HG03280 (cell line): ENCODE measurements at regions not wholly inside any gene's neighbourhood (a gene's known extent, or its start where the extent isn't known, plus 50 kb on each side); places are given as distances from the start of the nearest gene placed in this dataset.

Experiments
- ATAC-seq: cut with Tn5 transposase; IDR thresholded peaks from one replicate; pipeline ENCODE4 v1.9.1; 2021; ENCODE audit warnings: mild to moderate bottlenecking, moderate library complexity; ENCODE audit not compliant: unreplicated experiment

DNA sequence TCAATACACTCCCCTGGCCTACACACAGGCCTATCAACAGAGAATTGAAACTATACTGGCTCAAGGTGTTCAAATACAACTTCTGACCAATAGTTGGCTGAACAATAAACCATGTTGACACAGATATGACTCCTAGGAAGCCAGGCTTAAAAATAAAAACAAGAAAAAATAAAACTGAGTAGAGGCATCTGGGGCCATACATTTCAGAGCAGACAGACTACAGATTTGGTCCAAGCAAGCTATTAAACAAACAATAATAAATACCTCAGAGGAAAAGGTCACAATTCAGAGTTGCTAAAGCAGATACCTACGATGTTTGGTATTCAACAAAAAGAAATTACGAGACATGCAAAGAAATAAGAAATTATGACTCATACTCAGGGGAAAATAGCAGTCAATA lies 132.8 kb upstream of the ACVR2A start:
- ATAC-seq = no peak

DNA sequence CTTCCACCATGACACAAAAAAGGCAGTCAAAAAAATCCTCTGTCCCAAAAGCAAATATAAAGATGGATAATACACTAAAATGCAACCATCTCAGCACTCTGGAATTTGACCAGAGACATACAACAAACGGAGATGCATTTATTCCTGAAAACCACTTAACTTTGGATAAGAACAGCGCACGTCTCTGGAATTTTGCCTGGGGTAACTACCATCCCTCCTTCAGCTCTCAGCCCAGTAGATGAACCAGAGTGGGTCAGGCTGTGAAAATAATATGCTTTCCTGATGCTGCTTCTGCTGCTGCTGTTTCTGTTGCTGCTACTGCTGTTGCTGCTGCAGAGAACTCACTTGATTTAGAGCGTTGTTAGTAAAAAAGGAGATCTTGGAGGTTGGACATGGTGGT lies 133.8 kb upstream of the ACVR2A start:
- ATAC-seq = no peak

DNA sequence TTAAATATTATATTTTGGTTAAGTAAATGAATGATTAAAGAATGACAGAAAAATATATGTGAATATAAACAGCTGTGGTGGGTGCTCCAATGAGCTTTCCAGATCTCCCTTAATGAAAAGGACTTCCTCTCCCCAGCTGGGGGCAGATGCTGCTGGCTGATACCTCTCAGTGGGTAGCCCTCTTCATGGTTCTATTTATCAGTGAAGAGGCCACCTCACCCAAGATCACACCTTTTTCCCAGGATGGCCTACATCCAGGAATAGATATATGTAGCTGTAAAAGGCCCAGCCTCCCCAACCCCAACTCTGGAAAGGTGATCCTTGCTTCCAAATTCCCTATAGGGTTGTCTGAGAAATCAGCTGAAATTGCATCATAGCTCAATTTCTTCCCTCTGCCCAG lies 135.2 kb upstream of the ACVR2A start:
- ATAC-seq = no peak

DNA sequence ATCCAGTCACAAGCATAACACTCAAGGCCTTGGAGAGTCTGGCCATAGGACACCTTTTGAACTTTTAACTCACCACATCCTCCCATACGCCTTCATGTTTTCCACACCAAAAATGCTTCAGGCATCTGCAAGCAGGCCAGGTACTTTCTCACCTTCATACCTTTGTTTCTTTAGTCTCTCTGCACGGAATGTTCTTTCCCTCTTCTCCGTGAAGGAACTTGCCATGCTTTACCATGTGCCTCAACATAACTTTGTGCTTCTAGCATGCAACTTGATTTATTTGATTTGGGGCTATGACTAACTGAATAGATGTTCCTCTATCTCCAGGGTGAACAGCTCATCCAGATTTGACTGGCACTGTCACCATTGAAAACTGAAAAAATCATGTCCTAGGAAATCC lies 141.7 kb upstream of the ACVR2A start:
- ATAC-seq = no peak

DNA sequence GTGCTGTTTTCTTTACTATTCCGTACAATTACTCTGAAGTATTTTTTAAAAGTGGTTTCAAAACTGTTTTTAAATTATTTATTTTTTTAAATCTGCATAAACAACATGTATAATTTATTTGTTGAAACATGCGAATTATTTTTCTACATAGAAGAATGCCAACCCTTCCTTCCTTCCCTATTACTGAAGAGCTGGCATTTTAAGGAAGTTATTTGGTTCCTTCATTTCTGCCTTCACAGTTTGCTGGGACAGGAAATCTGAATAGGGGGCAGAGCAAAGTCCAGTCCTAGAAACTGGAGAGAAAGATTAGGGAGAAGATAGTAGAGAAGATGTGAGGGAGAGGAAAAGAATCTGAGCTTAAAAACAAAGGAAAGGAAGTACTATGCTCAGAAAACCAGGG lies 146.7 kb upstream of the ACVR2A start:
- no peak for ATAC-seq

DNA sequence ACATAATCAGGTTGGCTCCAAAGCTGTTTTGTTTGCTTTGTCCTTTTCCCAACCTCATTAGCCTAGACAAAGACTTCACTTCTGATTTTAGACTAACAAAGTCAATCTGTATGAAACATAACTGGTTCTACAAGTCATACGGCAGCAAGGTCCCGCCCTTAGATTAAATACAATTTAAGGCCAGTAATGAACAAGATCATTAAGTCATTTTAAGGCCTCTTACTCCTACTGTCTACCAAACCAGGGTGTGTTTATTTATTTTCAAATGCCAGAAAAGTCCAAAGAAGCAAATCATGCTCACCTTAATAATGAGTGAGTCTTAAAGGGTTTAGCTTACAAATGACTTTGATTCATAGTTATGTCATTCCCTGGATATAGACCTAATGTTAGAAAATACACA lies 148.4 kb upstream of the ACVR2A start:
- ATAC-seq = no peak

DNA sequence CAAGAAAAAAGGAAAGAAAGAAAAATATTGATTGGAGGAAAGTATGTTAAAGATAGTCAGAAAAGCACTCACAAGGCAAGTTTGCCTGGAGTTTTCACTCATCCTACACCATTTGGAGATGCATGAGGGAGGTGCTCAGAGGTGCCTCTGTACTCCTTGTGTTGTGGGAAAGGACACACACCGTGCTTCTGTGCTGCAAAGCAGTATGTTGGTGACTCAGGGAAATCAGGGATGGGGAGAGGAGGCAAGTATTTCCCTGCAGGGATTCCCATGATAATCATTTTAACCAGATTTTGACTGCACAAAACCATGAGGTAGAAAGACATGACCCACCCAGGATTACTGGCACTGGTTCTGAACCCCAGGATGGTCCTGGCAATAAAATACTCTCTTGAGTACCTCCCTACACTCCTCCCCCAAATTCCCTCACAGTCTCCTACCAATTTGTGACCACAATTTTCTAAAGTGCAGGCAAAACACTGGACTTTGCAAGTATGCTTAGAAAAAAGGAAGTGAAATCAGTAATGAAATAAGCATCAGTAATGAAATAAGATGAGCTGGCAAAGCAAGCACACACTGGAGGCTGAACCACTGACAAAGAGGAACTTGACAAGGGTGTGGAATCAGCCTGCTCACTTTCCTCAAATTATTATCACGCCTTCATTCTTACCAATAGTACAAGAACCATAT lies 155.5 kb upstream of the ACVR2A start:
- peak; percentile 98 for ATAC-seq

DNA sequence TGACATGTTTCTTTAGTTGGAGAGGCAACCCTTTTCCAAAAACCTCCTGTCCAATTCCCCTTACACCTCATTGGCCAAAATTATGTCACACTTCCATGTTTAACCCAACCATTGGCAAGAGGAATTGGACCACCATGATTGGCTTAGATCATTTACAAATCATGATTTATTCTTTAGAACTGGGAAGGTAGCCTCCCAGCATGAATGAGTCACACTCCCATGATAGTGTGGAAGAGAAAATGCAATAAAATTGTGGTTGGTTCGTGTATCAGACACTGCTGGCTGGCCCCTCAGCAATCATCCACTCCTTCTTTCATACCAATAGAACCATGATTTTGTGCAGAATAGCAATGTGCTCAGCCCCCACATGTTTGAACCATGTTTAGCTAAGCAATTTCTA lies 156.6 kb upstream of the ACVR2A start:
- no peak for ATAC-seq

DNA sequence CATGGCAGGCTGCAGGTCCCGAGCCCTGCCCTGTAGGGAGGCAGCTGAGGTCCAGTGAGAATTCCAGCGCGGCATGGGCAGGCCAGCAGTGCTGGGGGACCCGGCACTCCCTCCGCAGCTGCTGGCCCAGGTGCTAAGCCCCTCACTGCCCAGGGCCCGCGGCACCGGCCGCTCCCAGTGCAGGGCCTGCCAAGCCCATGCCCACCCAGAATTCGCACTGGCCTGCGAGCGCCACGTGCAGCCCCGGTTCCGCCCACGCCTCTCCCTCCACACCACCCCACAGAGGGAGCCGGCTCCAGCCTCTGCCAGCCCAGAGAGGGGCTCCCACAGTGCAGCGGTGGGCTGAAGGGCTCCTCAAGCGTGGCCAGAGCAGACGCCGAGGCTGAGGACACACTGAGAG lies 158.5 kb upstream of the ACVR2A start:
- no peak for ATAC-seq

DNA sequence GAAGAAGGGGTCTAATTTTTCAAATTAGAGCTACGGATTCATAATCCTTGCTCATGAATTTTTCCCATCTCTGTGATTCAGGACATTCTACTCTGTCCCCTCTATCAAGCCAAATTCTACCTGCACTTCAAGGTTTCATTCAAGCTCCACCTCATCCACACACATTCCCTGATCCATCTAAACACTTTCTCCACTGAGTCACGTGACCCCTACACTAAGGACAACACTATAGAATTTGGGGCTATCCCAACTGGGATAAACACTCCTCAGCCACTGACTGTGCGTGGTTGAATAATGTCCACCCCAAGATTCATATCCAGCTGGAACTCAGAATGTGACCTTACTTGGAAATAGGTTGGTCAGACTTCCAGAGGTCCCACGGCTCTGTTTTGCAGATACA lies 159.9 kb upstream of the ACVR2A start:
- no peak for ATAC-seq

DNA sequence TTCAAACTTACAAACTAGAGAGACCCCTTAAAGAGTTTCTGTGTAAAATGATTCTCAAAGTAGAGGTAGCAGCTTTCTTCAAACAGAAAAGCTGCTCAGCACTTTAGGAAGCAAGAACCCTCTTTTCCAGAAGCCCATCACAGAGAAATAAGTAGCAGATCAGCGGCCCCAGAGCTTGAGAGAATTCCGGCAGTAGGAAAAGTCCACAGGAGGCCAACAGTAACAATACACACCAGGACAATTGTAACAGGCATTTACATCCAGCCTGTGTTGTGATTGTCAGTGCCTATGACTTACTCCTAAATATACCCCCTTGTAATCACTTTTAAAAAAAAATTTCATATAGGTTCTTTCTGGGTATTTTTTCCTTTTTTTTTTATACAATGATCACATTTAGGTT lies 161.4 kb upstream of the ACVR2A start:
- no peak for ATAC-seq

DNA sequence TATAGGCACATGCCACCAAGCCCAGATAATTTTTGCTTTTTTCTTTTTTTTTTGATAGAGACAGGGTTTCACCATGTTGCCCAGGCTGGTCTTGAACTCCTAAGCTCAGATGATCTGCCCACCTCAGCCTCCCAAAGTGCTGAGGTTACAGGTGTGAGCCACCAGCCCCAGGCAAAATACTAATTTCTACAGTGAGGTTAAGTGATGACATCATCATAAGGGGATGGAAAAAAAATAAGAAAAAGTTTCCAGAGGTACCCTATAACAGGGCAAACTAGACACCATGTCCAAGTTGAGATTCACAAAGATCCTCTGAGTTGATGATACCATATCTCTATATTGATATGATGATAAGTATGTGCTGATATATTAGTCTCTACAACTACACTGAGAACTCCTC lies 163.7 kb upstream of the ACVR2A start:
- ATAC-seq = no peak

DNA sequence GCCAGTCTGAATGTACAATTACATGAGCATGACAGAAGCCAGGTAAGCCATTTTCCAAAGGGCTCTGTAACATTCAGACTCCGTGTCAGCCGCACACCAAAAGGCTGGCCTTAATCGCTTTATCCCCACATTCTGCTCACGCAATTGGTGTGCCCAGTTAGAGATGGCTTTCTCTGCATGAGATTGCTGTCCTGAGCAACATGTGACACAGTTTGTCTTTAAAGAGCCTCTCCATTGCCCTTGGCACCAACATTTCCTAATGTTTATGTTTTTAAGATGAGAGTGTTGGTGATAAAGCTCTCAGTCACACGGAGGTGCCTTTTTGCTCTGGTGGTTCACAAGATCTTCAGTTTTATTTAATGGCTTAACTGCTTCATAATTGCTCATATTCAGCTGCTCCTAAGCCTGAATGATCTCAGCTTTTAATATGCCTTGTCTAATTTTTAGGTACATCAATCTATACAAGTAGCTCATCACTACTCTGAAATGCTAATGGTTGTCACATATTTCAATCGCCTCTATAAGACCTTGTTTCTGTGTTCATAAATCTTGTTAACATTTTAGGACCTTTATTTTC lies 164.8 kb upstream of the ACVR2A start:
- ATAC-seq = no peak

DNA sequence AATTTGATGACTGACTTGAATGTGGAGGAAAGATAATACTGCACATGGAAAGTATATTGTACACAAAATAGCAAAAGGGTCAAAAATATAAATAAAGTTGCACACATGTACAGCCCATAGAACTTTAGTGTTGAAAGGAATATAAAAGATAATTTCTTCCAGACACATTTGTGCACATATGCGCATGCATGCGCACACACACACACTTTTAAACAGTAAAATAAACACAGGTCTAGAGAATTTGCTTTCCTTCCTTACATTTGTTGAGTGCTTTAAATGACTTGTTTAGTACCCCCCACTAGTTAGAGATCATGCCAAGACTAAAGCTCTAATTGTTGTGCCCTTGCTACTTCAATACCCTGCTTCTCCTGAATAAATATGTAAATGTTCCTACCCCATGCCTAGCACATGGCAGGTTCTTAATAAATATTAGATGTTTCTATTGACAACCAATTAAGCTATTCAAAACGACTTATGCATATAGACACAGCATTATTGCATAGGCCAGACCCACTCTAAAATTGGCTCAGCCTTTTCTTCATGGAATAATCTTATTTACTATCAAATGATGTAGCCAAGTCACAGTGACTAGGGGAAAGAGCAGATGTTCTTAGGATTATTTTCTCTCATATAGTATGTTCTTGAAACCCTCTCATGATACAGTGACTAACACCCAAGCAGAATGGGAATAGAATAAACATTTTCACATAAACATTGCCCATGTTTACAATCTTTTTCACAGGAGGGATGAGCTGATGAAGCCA lies 165.5 kb upstream of the ACVR2A start:
- no peak for ATAC-seq

DNA sequence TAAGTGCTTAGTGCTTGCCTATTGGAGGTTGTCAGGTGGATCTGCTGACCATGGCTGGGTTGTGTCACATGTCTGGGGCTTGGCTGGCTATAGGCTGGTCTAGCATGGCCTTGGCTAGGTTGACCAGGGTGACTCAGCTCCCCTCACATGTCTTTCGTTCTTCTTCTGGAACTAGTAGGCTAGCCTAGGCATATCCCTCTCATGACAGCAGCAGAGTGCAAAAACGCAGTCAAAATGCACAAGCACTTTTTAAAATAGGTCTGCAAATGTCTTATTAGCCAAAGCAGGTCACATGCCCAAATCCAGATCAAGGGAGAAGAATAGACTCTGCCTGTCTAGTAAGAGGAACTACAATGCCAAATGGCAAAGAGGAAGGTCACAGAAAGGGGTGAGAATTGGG lies 179.7 kb upstream of the ACVR2A start:
- ATAC-seq = no peak

DNA sequence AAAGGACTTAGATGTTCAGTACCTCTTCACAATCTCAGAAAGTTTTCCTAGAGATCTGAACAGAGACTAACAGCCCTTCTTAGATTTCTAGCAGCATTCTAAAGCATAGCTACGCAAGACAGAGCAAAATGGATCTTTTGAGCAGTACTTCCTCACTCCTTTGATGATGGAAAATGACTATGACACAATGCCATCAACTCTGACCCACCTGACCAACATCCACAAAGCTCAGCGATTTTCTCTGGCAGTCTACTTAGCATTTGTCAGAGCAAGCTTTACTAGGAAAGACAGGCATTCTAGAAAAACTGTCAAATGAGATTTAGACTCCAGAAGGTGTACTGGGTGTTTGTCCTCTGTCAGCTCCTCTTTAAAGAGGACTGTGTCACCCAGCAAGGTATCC lies 180.9 kb upstream of the ACVR2A start:
- ATAC-seq = no peak

DNA sequence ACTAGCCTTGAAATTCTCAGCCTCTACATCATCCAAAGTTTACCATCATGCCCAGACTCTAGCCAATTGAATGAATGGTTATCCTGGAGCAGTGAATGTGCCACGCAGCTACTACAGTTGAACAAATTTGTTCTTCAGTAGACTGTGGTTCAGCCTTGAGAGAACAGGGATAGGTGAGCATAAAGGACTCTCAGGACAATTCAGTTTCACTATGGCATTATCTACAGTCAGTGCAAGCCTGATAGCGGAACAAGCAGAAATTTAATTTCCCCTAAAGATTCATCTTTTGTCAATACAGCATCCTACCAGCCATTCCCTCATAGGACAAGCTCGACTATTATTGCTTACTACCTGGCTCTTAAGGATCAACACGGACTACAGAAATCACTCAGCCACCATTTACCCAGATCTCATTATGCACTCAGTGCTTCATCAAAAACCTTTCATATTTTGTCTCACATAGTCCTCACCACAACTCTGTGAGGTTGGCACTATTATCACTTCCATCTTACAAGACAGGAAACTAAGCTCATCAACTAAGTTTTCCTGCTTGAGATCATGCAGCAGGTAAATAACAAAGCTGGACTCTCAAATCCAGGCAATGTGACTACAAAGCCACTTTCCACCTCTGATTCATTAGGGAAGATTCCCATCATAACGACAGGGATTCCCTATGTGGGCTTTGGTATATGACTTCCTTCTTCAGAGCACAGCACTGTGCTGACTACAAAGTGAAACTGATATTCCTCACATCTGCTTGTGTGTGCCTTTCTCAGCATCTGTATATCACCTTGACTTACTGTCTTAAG lies 181.5 kb upstream of the ACVR2A start:
- peak; percentile 86 for ATAC-seq

DNA sequence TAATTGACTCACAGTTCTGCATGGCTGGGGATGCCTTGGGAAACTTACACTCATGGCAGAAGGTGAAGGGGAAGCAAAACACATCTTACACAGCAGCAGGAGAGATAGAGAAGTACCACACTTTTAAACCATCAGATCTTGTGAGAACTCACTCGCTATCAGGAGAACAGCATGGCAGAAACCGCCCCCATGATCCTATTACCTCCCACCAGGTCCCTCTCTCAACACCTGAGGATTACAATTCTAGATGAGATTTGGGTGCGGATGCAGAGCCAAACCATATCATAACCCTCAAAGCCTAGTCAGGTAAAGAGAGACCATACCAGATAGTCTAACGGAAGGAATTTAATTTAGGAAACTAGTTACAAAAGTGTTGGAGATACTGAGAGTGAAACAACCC lies 182.6 kb upstream of the ACVR2A start:
- ATAC-seq = no peak

DNA sequence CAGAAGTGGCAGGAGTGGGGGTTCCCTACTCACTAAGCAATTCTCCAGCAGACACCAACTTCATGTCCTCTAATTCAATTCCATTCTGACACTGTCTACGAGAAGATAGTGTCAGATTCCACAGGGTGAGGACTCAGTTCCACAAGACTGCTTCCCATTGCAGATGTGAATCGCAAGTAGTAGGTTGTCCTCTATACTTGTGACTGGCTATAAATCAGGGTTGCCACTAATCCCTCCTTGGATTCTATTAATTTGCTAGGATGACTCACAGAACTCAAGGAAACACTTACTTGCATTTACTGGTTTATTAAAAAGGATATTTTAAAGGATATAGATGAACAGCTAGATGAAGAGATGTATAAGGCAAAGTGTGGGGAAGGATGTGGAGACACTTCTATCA lies 184.1 kb upstream of the ACVR2A start:
- ATAC-seq = no peak

DNA sequence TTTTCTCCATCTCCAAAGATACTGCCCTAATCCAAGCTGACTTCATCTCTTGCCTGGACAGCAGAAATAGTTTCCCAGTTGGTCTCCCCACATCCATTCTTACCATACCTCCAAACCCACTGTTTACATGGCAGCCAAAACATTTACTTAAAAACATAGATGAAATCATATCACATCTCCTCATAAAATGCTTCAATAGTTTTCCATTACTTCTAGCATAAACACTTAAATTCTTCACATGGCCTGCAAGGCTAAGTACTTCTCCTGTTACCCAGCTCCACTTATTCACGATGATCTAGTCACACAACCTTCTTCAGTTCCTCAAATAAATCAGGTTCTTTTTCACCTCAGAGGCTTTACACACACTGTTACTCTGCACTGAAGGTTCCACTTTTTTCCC lies 185.8 kb upstream of the ACVR2A start:
- no peak for ATAC-seq
